PC-9 (cell line): ENCODE measurements at regions not wholly inside any gene's neighbourhood (a gene's known extent, or its start where the extent isn't known, plus 50 kb on each side); places are given as distances from the start of the nearest gene placed in this dataset.

Experiments used
- CTCF ChIP-seq: fragments of 200-600 bp; sonication (generic); conservative IDR thresholded peaks from 2 replicates; pipeline ENCODE4 v1.6.1; 2017; ENCODE audit warnings: mixed run types, antibody characterized with exemption, mild to moderate bottlenecking, moderate library complexity
- EZH2 ChIP-seq: fragments of 200-600 bp; sonication (generic); IDR thresholded peaks from 2 replicates; pipeline ENCODE4 v1.8.0; 2017; ENCODE audit warnings: antibody characterized with exemption, low read depth

GRCh38 chr9:90559075-90560073, 83.2 kb downstream of the DIRAS2 start:
- TF ChIP-seq CTCF (no peak), EZH2 (no peak)
